ENCODE measurements at regions not wholly inside any gene's neighbourhood (a gene's known extent, or its start where the extent isn't known, plus 50 kb on each side); places are given as distances from the start of the nearest gene placed in this dataset.

DNA sequence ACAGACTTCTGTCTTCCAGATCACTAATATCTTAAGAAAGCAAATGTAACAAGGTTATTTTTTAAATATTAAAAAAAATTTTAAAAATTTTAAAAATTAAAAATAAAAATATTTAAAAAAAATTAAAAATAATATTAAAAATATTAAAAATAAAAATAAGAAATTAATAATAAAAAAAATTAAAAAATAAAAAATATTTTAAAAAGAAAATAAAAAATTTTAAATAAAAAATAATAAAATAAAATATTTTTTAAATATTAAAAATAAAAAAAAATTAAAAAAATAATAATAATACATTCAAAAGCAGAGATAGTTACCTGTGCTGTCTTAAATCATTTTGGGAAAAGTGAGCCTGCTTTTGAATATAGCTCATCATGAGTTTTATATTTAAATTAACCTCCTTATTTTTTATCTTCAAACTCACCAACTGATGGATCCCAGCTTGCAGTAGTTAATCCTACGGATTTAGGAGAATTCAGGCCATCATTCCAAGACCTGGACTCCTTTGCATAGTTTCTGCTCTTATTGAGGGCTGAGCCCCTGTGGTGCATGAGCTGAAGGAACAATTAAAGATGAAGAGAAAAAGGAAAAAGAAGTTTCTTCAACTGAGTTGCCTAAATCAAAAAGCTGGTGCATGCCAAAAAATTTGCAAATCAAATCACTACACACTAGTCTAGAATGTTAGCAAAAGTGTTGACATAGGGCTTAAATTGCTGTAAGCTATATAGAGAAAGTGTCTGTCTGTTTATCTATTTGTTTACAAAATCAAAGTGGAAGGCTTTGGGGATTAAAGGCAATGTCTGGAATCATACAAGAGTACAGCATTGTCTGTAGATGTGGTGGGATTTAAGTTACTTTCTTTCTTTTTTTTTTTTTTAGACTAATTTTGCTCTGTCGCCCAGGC, 50.5 kb upstream of the ZNF438 start:
- H3K36me3 ChIP-seq: no peaks in the 10 kb centered on the region
- H3K4me1 ChIP-seq: peaks cover 0 to 6% (median 0%) of the 10 kb centered on the region in 4 donors
- TF ChIP-seq, protein P1, sequence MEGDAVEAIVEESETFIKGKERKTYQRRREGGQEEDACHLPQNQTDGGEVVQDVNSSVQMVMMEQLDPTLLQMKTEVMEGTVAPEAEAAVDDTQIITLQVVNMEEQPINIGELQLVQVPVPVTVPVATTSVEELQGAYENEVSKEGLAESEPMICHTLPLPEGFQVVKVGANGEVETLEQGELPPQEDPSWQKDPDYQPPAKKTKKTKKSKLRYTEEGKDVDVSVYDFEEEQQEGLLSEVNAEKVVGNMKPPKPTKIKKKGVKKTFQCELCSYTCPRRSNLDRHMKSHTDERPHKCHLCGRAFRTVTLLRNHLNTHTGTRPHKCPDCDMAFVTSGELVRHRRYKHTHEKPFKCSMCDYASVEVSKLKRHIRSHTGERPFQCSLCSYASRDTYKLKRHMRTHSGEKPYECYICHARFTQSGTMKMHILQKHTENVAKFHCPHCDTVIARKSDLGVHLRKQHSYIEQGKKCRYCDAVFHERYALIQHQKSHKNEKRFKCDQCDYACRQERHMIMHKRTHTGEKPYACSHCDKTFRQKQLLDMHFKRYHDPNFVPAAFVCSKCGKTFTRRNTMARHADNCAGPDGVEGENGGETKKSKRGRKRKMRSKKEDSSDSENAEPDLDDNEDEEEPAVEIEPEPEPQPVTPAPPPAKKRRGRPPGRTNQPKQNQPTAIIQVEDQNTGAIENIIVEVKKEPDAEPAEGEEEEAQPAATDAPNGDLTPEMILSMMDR (IDR thresholded peaks at IDR 0.05): no peak
- TF ChIP-seq EP300 (IDR thresholded peaks at IDR 0.05) (no peak), POLR2A (IDR thresholded peaks at IDR 0.05) (no peak)
- H3K4me3 ChIP-seq: no peak overlapping the region
- no peak overlapping the region for H3K27ac ChIP-seq
- no peak for DNase-seq (ENCODE audit: low spot score in 2 of 2)
- 95 to 98% methylated on average over 2 of the region's 2 CpGs for WGBS, 2 donors
- no peaks in the 10 kb centered on the region for H3K9me3 ChIP-seq
- no peaks in the 10 kb centered on the region for H3K27me3 ChIP-seq

DNA sequence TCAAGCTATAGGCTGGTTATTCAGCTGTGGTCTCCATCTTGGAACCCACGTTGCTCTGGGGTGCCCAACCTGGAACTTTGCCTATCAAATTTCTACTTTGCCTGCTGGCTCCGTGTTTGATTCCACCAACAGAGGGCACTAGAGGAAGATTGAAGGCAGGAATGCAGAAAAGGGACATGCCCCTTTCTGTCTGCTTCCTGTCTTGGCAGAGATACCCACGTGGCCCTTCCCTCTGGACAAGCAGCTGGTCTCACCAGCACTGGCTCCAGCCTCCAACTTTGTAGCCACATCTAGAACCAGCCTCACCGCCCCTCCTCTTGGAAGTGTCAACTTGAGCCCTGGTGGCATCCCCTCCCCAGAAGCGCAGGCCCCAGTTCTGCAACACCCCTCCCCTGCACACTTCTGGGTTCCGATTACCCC, 52.1 kb upstream of the ZNF438 start:
- Histone ChIP-seq H3K27ac (no peak overlapping the region), H3K36me3 (no peaks in the 10 kb centered on the region), H3K4me1 (peaks cover 0 to 6% (median 0%) of the 10 kb centered on the region in 4 donors), H3K27me3 (no peaks in the 10 kb centered on the region), H3K4me3 (no peak overlapping the region), H3K9me3 (no peaks in the 10 kb centered on the region)
- WGBS, 2 donors: 50 to 54% methylated on average over 6 of the region's 6 CpGs
- no peak for TF ChIP-seq EP300 (IDR thresholded peaks at IDR 0.05)
- TF ChIP-seq POLR2A (IDR thresholded peaks at IDR 0.05): no peak
- TF ChIP-seq, protein P1 (IDR thresholded peaks at IDR 0.05): peak in 4 of 5 experiments; percentile 17 to 43 (median 39)
- peak in 1 of 2 donors; percentile 46 for DNase-seq (ENCODE audit: low spot score in 2 of 2)

DNA sequence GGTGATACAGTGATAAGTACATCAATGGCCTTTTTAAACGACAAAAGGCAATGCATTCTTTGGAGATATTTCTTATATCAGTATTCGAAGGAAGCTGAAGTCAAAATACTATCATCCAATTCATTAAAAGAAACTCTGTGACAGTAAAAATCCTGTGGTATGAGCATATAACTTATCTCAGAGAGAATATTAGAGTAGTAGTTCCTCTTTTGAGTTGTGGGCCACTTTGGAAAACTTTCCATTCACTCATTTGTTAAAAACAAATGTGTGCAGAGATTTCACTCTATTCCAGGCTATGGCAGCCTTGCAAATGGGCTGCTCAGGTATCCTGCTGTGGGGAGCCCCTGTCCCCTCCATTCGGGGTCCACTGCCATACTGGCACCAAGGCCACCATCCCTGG, 55.3 kb upstream of the ZNF438 start:
- TF ChIP-seq EP300 (IDR thresholded peaks at IDR 0.05) (no peak), POLR2A (IDR thresholded peaks at IDR 0.05) (no peak)
- TF ChIP-seq, protein P1 (IDR thresholded peaks at IDR 0.05): no peak
- H3K4me3 ChIP-seq: no peak overlapping the region
- H3K9me3 ChIP-seq: no peaks in the 10 kb centered on the region
- no peaks in the 10 kb centered on the region for H3K36me3 ChIP-seq
- peaks cover 0 to 6% (median 0%) of the 10 kb centered on the region in 4 donors for H3K4me1 ChIP-seq
- 91 to 93% methylated on average over 3 of the region's 3 CpGs for WGBS, 2 donors
- H3K27me3 ChIP-seq: no peaks in the 10 kb centered on the region
- H3K27ac ChIP-seq: no peak overlapping the region
- no peak for DNase-seq (ENCODE audit: low spot score in 2 of 2)

DNA sequence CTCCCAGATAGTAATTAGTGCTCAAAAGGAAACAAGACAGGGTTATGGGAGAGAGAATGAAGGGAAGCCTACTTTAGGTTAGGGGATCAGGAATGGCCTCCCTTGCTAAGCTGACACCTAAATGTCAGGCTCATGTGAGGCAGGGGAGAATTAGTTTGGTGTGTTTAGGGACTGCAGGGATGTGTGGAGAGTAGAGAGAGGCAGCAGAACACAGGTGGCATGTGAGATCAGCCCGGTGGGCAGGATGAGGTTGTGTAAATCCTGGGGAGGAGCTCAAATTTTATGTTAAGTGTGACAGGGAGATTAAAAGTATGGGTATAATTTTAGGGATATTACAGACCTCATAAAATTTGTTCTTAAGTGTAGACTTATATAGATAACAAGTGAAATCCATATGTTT, 56.2 kb upstream of the ZNF438 start:
- Histone ChIP-seq H3K4me3 (no peak overlapping the region), H3K4me1 (peaks cover 0 to 6% (median 0%) of the 10 kb centered on the region in 4 donors), H3K27me3 (no peaks in the 10 kb centered on the region), H3K9me3 (no peaks in the 10 kb centered on the region), H3K27ac (no peak overlapping the region), H3K36me3 (no peaks in the 10 kb centered on the region)
- TF ChIP-seq EP300 (IDR thresholded peaks at IDR 0.05): no peak
- TF ChIP-seq, protein P1 (IDR thresholded peaks at IDR 0.05): no peak
- TF ChIP-seq POLR2A (IDR thresholded peaks at IDR 0.05): no peak
- DNase-seq (ENCODE audit: low spot score in 2 of 2): no peak
- WGBS, 2 donors: 86 to 94% methylated on average over 1 of the region's 1 CpG

DNA sequence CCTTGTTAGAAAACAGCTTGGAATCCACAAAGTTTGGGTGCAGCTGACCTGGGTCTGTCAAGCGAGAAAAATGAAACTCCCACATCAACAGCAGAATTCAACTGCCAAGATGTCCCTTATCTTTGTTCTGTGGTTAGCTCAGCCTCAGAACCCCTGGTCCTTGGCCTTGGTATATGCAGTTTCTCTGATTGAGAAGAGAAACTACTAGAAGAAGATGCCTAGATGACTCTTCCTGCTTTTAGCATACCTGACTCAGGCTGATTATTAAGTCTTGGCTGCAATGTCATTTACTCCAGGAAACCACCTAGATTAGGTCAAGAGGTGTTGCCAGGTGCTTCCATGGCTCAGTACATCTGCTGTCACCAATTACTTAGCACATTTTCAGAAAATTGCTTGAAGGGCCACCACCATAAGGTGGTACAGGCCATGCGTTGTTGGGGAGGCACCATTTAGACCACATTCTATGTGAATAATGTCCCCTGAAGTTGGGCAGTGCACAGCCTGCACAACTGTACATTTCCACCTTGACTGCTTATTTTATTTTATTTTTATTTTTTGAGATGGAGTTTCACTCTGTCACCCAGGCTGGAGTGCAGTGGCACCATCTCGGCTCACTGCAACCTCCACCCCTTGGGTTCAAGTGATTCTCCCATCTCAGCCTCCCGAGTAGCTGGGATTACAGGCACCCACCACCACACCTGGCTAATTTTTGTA, 59.4 kb upstream of the ZNF438 start:
- Histone ChIP-seq H3K27ac (no peak overlapping the region), H3K4me1 (no peaks in the 10 kb centered on the region), H3K36me3 (no peaks in the 10 kb centered on the region), H3K9me3 (no peaks in the 10 kb centered on the region), H3K27me3 (no peaks in the 10 kb centered on the region), H3K4me3 (no peak overlapping the region)
- no peak for TF ChIP-seq EP300 (IDR thresholded peaks at IDR 0.05)
- TF ChIP-seq, protein P1 (IDR thresholded peaks at IDR 0.05): no peak
- TF ChIP-seq POLR2A (IDR thresholded peaks at IDR 0.05): no peak
- 64 to 91% methylated on average over 4 of the region's 4 CpGs for WGBS, 2 donors
- no peak for DNase-seq (ENCODE audit: low spot score in 2 of 2)
